Right lobe of liver (tissue), 4 donors: ENCODE measurements at regions not wholly inside any gene's neighbourhood (a gene's known extent, or its start where the extent isn't known, plus 50 kb on each side); places are given as distances from the start of the nearest gene placed in this dataset.

ENCODE experiments used
- CTCF ChIP-seq, 4 donors: fragments of 200-600 bp in 3 of 4; fragments of 450-650 bp in 1 of 4; IDR thresholded peaks; one replicate each; pipeline versions ENCODE4 v1.5.1 to v1.8.0; 2016 to 2022; ENCODE audit warnings: antibody characterized with exemption in 4 of 4, mild to moderate bottlenecking in 2 of 4
- POLR2A ChIP-seq: fragments of 450-650 bp; IDR thresholded peaks from one replicate; pipeline ENCODE4 v1.6.1; 2017; ENCODE audit warnings: antibody characterized with exemption, mild to moderate bottlenecking
- donor health status: DM: no; HTN: no; CAD: no.
- donor health status: DM: no; HTN: no; CAD: no.
- donor health status: DM: no; HTN: yes; CAD: no.

GRCh38 chr18:77785415-77785975, 535.8 kb downstream of the GALR1 start:
- TF ChIP-seq CTCF (IDR thresholded peaks at IDR 0.05) (no peak), POLR2A (no peak)
